ENCODE measurements at regions not wholly inside any gene's neighbourhood (a gene's known extent, or its start where the extent isn't known, plus 50 kb on each side); places are given as distances from the start of the nearest gene placed in this dataset.

DNA sequence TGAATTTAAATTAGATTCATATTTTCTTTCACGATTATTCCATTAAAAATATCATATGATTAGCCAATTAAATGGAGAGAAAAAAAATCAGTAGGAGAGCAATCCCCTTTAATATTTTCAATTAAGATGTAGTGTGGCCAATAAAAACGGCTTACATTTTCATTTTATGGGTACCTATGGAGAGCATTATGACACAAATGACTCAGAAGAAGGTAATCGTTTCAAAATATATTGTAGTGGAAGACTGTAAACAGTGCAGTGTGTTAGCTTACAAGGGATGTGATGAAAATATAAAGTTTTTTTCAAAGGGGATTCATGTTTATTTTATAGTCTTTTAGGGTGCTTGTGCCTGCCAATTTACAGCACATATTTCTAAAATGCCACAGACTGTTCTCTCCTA, 1507.4 kb upstream of the CELF4 start:
- no peak for DNase-seq

DNA sequence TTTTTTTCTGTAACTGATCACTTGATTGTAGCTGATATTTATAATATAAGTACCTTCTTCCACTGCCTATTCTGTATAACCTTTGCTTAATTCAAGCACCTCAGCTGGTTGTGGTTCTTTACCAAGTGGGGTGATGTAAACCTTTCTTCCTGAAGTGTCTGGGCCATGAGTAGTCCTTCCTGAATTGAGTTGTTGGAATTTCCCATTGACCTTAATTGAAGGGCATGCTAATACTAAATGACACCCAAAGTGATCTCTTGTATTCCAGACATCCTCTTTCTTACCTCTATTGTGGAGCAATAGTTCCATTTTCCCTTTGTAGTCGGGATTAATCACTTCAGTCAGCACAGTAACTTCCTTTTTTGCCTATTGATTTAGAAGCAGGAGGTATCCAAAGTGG, 1496.8 kb upstream of the CELF4 start:
- DNase-seq, result no peak

DNA sequence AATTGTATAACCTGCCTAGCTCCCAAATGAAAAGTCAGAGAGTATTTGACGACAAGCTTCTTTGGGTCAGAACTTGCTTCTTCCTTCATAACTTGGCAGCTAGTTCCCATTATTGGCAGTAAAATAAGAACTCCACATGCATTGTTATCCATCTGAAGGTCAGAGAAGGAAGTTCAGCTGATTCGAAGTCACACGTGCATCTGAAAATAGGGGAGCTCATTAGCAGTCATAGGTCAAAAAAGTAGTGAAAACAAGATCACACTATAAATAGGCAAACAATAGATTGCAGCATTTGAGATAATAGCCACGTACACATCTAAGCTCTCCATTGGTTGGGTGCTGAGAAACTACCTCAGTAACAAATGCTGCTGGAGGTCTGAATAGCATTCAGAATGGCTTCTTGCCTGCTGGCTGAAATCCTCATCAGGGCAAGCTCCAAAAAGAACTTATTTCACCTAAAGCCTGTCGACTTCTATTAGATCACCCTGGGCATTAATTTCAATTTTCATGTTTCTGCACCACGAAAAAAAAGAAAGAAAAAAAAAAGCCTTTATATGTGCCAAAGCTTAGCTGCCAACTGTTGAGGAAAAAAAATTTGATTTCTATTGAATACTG, 1492.9 kb upstream of the CELF4 start:
- DNase-seq, result no peak

DNA sequence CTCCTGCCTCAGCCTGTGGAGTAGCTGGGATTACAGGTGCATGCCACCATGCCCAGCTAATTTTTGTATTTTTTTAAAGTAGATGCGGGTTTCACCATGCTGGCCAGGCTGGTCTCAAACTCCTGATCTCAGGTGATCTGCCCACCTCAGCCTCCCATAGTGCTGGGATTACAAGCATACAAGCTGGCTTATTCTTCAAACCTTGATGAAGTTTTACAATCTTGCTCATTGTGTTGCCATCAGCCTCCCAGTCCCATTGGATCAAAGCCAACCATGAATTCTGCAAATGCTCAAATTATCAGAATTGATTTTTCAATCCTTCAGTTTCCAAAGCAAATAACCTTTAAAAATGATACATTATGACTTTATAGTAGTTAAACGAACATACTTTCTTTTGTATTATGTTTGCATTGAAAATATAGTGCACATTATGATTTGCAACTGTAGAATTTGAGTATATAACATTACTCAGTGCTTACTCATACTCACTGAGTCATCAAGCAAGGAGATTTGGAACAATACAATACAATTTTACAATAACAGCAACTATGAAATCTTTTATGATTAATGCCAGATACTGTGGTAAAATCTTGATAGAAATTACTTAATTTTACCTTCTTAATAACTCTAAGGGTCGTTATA, 1491.9 kb upstream of the CELF4 start:
- no peak for DNase-seq

DNA sequence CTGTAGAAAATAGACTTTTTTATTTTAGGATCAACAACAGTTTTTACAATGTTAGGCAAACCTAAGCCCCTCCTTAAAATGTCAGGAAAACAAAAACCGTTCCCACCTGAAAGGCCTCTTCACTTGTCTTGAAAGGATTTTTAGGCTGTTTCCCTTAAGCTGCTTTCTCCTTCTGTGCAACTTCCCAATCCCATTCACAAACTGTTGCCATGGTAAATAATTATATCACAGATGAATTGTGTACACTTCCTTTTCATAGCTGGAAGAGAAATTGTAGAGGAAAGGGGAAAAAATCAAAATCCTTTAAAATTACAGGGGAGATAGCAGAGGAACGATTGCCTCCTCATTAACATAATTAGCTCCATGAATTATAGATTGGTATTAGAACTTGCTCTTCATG, 1488.0 kb upstream of the CELF4 start:
- DNase-seq, result no peak

DNA sequence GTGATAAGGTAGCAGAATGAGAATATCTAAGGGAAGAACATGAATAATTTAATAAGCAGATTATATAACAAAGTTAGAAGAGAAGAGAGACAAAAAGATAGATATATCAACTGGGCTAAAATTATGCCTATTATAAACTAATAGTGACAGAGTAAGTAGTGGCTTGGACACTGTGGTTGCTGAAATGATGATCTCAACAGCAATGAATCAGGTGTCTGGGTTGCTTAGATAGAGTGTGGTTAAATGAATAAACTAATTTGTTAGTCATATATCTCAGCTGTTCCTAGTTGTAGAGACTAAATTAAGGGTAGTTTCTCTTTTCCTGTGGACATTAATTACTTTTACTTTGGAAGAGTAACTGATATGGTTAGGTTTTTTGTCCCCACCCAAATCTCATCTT, 1485.4 kb upstream of the CELF4 start:
- no peak for DNase-seq

DNA sequence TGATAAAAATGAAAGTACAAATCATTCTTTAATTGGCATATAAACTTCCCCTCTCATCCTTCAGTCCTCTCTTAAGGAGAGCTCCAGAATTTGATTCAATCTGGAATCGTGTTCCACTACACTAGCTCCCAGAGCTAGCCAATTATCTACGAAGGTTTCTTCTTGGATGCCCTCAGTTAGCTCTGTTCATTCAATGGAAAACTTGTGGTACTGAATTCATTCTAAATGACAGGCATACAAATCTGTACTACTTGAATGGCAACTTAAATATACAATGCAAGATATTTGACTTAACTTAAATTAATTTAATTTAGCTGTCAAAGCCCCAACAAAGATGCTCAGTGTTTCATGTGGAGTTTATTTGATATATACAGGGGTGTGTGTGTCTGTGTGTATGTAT, 1474.2 kb upstream of the CELF4 start:
- DNase-seq, result no peak

DNA sequence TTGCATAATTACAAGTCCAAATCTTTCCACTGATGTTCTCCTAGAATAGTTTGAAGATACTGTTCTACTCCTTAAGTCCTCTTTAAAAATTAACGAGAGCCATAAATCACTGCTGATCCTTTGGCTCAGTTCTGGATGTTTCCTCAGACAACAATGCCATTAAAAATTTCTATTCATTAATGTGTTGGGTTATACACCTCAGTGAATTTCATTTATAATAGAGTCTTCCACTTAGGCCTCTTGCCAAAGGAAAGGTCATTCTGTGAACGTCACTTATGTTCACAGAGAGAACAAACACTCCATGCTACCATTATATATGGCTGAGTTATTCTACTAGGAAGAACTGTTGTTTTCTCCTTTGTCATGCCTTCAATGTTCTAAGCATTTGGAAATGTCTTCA, 1472.3 kb upstream of the CELF4 start:
- DNase-seq, result no peak

DNA sequence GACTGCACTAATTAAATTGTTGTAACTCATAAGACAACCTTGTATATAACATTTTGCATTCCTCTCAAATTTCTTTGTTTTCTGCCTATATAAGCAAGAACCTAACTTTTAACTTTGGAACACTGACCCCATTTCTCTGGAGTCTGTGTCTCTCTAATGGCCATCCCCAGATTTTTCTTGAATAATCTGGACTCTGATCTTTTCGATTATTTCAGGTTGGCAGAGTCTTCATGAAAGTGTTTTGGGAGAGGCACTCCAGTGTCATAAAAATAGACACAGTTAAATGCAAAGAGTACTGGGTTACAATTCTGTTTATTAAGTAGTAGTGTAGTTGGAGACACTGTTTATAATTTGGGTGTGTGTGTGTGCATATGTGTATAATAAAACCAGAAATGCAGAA, 1467.7 kb upstream of the CELF4 start:
- no peak for DNase-seq

DNA sequence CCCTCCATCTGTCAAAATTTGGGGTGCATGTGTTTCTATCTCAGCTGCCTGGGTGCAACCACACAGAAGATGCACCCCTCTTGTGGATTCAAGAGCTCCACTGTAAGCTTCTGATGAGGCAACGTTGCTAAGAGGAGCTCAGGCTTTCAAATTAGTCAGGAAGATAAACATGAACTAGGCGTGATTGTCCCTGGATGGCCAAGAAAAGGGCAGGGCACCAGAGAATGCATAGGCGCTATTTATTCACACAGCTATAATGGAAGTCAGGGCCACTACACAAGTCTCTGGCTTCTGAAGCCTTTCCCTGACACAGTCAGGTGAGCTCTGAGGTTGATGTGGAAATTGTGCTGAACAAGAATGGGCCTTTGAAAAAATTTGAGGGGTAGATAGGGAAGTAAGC, 1466.0 kb upstream of the CELF4 start:
- no peak for DNase-seq

DNA sequence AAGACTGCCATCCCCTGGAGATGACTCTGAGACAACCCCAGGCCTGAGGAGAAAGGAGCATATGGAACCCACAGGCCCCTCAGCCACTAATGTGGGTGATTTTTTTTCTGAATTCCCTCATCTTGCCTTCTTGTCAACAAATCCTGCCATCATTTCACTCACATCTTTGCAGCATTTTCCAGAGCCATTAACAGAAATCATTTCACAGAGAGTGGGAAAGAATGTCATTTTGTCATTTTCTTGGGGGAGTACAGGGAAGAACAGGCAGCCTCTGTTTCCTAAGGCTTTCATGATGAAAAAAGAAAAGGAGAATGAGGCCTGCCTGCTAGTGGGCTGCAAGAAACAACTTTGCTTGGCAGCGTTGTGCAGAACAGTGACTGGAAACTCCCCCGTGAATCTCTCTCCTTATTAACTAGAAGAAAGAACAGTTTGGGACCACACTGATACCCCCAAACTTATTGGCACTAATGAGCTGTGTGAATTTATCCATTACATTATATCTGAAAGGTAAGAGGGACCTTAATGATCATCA, 1464.6 kb upstream of the CELF4 start:
- DNase-seq, result no peak

DNA sequence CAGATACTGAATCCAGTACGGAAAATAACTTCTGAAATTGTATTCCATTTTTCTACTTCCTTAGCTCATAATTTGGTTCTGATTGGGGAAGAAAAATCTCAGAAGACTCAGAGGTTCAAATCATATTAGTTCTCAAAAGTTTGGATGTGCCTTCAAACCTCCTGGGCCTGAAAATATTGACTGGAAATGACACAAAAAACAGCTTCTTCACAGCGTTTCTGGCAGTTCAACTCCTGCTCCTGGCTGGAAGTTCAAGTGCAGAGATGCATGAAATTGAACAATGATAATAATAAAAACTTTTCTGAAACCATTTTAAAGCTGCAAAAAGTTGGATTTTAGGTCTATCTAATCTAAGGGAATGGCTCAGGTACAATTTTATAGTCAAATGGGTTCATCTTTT, 1459.9 kb upstream of the CELF4 start:
- DNase-seq, result no peak

DNA sequence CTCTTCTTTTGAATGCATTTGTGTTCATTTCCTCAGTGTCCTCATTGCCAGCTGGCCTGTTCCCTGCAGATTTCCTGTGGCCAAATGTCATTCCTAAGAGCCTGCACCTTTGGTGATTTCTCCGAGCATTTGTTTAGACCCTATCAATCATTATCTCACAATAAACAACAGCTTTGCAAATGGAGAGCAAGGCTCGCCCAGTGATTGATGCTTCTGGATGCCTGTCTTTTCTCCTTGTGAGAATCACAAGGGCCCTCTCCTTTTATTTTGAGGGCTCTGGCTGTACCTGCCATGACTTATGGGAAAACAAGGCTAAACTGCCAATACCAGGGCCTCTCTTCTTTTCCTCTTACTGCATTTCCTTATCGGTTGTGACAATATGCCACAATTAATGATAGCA, 1454.4 kb upstream of the CELF4 start:
- no peak for DNase-seq

DNA sequence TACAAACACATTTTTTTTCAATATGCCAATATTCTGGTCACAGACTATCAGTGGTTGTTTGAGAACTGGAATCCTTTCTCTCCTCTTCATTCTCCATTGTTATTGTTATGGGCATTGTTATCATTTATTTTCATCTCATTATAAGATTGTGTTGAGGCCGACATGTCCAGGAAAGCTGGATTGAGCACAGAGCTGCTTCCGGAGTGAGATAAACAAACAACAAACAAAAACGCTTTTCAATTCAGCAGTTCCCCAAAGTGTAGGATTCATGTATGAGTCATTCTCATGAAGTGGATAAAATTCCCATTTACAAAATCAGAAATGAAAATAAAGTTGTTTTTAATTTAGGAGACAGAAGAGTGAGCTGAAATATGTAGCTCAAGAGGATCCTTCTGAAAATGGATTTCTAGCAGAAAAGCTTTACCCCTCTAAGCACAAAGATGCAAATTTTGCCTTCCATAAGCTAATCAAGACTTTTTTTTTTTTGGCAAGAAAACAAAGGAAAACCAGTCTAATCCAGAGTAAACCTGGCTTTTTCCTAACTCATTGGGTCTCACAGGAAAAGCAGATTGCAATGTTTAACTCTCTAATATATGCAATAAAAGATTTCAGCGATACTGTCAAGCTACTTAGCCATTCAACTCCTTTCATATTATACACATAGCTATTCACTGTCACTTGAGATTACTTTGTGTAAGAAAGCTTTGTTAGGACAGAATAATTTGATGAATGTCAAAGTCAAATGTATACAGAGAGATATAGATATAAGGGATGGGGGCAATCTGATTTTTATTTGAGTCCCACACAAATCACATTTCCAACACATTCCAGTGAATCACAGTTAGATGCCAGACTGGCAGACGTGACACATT, 1441.7 kb upstream of the CELF4 start:
- DNase-seq, result no peak

DNA sequence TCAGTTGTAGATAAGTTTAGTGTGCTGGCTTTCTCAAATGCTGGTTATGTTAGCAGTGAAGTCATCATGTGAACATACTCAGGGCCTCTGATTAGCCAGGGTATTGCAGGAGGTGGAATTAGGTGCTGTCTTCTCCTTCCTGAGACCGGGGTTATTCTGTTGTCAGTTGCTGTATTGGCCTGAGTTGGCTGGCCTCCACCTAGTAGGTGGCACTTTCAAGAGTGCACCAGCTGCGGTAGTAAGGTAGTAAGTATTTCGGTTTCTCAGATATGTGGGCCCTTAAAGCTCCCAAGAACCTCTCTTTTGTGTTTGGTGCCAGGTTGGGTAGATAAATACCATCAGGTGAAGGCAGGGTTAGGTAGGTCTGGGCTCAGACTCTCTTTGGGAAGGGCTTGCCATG, 1430.5 kb upstream of the CELF4 start:
- DNase-seq, result no peak

DNA sequence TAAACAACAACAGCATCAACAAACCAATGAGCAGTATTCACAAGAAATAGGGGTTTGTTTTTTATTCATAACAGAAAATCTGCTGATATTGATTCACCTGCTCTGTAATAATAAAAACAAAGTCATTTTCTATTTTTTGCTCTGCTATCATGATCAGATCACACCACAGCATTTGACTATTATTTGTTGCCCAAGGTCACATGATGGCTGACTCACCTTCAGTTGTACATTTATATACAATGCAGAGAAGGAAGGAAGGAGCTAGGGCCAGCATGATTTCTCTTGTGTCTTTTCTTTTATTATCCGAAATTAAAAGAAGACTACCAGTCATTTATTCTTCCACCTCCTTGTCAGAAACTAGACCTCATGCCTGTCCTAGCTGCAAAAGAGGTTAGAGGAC, 1427.7 kb upstream of the CELF4 start:
- no peak for DNase-seq

DNA sequence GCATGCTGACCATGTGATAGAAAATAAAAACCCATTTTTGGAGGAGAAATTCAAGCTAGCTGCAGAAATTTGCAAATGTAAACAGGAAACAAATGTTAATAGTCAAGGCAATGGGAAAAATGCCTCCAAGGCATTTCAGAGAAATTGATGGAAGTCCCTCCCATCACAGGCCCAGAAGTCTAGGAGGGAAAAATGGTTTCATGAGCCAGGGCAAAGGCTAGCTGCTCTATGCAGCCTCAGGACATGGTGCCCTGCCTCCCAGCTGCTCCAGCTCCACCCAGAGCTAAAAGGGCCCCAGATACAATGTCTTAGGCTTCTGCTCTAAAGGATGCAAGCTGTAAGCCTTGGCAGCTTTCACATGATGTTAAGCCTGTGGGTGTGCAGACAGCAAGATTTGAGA, 1419.4 kb upstream of the CELF4 start:
- DNase-seq, result no peak

DNA sequence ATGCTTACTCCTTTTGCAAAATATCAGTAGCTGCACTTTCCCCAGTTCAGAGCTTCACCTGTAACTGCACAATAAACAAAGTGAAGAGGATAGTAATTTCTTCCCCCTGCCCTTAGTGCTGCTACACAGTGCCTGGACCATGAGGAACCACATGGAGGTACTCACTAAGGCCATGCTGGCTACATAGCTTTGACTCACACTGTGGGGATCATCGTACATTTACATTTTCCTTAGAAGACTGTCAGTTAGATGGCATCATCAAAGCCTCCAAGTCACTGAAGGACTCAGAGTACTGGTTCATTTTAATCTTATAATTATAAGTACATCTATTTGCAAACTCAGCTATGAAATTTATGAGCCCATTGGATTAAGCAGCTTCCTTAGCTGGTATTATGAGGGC, 1416.5 kb upstream of the CELF4 start:
- no peak for DNase-seq

DNA sequence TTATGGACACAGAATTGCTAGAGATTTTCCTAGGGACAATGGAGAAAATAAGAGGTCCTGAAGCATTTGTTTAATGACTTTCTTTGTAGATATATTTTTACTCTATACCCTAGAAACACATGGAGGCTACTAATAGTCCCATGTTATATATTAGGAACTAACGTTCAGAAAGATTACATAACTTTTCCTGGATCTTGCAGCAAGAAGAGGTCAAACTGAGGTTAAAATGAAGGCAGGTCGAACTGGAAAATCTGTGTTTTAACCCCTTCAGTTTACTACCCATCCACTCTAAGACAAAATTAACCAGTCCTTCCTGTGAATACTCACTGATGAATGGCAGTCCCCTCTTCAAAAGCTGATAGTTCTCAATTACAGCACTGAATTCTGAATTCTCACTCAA, 1415.8 kb upstream of the CELF4 start:
- DNase-seq, result no peak

DNA sequence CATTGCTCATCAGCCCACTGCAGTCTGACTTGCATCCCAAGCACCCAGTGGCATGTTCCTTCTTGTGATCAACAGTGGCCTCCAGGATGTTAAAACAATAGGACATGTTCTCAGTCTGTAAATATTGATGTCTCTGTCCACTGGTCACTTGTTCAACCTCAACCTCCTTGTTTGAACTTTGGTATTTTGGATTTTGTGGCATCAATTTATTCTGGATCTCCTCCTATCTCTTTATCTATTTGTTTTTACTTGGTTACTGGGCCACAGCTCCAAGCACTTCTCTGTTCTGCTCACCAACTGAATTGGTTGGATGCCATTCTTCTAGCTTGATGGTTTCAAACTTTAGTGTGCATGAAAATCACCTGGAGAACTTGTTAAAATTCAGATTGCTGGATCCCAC, 1414.8 kb upstream of the CELF4 start:
- DNase-seq, result no peak

DNA sequence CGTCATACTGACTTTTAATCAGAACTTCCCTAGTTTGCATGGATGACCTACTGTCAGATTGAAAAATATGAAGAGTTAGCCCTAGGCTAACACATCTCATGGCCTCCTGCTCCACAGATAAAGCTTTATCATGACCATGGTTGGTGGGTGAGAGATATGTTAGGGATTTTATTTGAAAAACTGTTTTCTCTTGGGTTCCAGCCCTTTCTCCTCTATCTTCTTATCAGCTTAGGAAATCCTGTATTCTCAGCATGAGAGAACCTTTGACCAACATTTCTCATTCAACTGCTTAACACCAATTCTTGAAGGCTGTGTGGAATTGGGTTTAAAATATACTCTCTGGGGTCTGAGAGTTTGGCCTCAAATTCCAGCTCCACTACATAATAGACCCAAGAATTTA, 1407.0 kb upstream of the CELF4 start:
- no peak for DNase-seq

DNA sequence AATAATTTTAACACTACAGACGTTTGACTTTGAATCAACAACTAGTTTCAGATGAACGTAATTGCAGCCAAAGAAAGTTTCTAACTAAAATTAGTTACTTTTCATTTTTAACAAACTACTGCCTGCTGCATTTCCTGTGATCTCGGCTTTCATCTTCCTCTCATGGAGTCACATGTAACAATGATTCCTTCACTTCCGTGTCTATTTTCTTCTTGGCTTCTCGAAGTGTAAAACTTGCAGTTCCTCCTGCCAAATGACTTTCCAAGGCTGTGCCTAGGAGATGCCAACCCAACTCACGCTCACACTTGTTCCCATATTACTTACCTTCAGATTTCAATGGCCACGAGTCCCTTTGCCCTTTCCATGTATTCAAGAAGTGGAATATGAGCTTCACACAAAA, 1406.3 kb upstream of the CELF4 start:
- no peak for DNase-seq

DNA sequence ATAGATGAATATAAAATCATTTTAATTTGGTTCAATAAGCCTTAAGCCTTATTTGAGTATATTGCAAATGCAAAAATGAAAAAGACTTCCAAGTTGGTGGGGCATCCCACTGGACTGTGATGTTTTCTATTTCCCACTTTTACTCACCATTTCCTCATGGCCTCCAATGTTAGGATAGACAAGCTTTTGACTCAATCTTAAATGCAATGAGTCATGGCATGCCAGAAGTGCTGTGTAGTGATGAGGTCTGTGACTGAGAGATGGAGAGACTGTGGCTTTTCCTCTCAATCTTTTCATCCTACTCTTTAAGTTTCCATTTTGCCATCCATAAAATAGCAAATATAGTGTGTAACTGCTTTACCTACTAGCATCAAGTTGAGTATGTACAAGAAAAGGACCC, 1401.2 kb upstream of the CELF4 start:
- no peak for DNase-seq
